NCI-H446 (cell line): ENCODE measurements at regions not wholly inside any gene's neighbourhood (a gene's known extent, or its start where the extent isn't known, plus 50 kb on each side); places are given as distances from the start of the nearest gene placed in this dataset.
A peak's percentile ranks its signal among the peaks of the same experiment; 100 is the strongest.
"Not testable (repeated sequence)": the region's sequence is repeated elsewhere in the genome, so short reads cannot be mapped to it uniquely, and the experiment has no call there.

Experiments used
- DNase-seq, 2 experiments: peaks; one replicate each; lab custom pipeline; 2025; lab: John Stamatoyannopoulos, UW

DNA sequence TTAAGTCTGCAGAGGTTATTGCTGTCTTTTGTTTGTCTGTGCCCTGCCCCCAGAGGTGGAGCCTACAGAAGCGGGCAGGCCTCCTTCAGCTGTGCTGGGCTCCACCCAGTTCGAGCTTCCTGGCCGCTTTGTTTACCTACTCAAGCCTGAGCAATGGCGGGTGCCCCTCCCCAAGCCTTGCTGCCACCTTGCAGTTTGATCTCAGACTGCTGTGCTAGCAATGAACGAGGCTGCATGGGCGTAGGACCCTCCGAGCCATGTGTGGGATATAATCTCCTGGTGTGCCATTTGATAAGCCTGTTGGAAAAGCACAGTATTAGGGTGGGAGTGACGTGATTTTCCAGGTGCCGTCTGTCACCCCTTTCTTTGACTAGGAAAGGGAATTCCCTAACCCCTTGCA, 720.6 kb downstream of the PCDH17 start:
- not testable (repeated sequence) for DNase-seq

DNA sequence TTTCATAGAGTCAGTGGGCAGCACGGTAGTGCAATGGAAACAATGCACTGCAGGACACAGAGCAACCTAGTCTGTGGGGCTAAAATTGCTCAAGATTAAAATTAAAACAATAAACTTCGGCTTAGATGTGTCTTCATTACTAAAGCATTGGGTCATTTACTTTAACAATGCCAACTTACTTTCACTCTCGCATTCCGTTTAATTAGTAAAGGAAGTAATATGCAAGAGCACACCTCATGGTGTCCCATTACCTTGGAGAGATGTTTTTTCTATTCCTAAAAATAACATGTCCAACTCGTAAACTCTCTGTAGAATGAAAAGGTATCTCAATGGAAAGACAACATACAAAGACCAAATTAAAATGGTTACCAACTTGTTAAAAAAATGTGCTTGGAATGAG, 738.4 kb downstream of the PCDH17 start:
- no peak for DNase-seq

DNA sequence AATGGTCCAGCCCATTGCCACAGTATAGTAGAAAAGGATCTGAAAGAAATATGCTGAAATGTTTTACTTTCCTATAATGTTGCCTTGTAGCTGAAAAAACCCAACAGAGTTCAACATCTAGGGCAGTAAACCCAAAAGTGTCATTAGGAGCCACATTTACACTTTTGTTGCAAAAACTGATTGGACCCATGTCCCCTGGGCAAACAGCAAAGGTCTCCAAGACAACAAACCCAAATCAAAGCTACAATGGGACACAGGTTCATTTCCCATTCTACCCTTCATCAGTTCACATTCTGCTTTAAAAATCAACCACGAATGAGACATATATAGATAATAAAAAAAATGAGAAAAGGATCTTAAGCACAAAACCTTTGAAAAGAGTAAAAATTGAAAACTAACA, 744.8 kb downstream of the PCDH17 start:
- DNase-seq = no peak

GRCh38 chr13:58376775-58377174, 745.2 kb downstream of the PCDH17 start:
- no peak for DNase-seq

DNA sequence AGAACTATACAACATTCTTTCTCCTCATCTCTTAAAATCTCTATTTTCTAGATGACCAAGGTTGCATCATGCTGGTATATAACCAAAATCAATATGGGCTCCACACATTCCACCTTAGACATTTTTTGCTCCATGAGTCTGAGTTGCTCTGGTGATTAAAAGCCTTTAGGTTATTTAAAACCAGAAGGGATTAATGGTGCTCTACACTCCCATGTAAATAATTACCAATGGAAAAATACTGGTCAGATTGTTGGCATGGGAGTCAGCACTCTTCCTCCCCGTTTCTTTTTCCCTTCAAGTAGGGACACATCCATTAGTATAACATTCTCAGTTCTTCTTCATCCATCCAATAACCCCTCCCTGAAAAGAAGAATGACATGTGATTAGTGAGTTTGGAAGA, 747.7 kb downstream of the PCDH17 start:
- DNase-seq = no peak

DNA sequence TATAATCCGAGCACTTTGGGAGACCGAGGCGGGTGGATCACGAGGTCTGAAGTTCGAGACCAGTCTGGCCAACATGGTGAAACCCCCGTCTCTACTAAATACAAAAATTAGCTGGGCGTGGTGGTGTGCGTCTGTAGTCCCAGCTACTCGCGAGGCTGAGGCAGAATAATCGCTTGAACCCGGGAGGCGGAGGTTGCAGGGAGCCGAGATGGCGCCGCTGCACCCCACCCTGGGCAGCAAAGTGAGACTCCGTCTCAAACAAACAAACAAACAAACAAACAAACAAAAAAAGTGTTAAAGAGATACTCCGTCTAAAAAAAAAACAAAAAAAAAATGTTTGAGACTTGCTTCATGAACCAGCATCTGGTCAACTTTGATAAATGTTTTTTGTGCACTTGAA, 753.8 kb downstream of the PCDH17 start:
- not testable (repeated sequence) for DNase-seq

DNA sequence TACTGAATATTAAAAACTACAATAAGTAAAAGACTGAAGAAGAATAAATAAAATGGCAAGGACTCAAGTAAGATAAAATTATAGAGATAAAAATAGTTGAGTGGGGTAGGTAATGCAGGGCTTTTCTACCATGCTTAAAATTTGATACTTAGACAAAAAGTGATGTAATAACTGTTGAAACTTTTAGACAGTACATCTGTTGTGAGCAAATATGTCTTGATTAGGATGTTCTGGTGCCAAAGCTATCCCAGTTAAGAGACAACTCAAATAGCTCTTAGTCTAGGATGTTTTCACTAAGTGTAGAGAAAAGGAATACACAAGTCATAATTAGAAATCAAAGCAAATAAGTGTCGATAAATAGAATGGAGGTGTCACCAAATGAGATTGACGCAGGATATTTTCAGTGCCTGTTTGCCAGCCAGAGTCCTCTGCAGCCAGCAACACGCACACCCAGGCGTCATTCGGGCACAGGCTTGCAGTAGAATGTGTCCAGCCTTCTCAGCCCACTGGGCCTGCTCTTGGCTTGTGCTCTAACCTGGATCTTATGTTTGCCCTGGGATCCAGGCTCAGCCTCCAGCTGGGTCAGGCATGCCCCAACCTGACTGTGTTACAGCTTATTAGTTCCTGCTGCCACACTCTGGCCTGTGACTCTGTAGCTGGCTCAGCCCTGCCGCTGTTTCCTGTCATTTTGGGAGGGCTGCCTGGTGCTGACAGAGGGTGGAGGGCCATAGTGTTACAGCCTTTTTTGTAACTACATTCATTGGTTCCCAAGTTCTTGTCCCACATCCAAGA, 766.2 kb downstream of the PCDH17 start:
- peak in 1 of 2 experiments; percentile 11 for DNase-seq

DNA sequence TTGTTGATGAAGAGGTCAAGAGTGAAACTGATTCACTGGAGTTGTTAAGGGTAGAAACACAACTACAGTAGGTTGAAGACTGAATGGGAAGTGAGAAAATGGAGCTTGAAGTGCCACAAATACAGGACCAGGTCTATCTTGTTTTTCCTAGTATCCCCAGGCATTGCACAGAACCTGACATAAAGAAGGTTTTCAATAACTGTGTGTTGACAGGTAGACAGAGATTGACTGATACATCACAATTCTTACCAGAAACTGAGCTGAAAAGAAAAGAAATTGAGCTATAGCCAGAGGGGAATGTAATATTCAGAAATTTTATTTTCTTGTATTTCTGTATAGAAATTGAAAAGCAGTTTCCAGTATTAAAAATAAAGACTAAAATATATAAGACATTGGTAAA, 767.7 kb downstream of the PCDH17 start:
- DNase-seq = no peak

GRCh38 chr13:58406545-58406944, 775.0 kb downstream of the PCDH17 start:
- DNase-seq = no peak

DNA sequence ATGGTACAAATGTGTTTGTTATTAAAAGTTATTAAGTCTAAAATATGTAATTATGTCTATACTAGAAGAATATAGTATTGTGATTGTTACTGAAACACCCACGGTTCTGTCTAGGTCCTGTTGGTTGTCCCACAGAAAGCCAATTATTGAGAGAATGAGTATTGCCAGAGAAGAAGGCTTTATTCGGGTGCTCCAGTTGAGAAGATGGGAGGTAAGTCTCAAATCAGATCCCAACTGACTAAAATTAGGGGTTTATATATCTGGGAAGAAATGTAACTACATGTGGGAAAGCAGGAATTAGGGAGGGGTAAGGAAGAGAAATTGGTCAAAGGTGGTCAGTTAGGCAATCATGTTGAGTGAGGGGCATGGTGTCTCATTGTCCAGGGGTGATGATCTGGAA, 798.4 kb downstream of the PCDH17 start:
- DNase-seq = no peak

GRCh38 chr13:58434943-58435342, 803.4 kb downstream of the PCDH17 start:
- DNase-seq = no peak

DNA sequence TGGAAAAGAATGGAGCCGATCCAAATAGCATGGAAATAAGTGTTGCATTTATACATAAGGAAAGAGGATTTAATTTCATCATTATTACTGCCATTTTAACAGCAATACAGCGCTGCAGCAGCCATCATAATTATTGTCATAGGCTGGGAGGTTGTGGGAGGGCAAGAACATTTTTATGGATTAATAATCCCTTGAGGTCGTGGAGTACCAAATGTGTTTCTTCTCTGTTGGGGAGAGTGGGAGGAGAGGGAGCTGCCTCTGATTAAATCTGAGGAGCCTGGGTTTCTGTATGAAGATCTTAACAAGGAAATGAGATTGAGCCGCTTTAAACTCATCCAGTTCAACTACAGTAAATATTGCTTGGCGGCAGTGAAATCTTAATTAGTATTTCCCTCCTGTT, 805.9 kb downstream of the PCDH17 start:
- no peak for DNase-seq

- DNase-seq = peak in 1 of 2 experiments; percentile 1
Observed at GRCh38 chr13:58446979-58447378, 815.4 kb downstream of the PCDH17 start.

DNA sequence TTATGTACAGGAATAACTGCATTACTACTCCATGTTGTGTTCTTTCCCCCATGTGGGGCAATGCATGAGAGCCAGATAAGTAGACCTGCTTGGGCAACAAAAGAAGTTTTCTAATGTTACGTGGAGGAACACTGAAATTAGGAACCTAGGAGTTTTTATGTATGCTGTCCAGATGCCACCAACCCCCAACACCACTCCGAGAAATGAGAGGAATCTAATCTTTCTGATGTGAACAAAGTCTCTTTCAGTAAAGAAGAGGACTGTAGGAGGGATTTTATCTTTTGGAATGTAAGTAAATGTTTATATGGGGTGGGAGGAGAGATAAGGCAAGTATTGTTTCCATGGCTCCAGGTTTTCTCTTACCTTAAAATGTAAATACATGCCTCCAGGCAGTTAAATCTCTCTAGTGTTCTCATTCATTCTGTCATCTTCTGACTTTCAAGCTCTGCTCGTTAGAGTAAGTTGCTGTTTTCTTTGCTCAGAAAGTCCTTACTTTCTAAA, 820.6 kb downstream of the PCDH17 start:
- DNase-seq = no peak

- no peak for DNase-seq
Observed at GRCh38 chr13:58455094-58455493, 823.5 kb downstream of the PCDH17 start.

- DNase-seq = no peak
Observed at GRCh38 chr13:58461217-58461616, 829.7 kb downstream of the PCDH17 start.

DNA sequence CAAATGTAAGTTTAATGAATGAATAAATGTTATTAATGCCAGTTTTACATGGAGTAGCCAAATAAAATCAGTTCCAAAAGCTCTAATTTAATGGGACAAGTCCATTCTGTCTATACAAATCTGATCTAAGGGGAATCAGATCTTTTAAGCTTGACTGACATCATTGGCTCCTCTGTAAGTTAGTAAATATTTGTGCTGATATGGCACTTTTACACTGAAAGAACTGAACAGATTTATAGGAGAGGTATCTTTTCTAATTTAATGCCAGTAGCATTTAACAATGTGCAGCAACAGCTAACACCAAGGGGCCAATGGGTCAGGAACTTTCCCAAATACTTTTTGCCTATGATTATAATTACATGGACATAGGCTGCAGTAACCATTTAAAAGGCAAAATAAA, 832.3 kb downstream of the PCDH17 start:
- DNase-seq = no peak

DNA sequence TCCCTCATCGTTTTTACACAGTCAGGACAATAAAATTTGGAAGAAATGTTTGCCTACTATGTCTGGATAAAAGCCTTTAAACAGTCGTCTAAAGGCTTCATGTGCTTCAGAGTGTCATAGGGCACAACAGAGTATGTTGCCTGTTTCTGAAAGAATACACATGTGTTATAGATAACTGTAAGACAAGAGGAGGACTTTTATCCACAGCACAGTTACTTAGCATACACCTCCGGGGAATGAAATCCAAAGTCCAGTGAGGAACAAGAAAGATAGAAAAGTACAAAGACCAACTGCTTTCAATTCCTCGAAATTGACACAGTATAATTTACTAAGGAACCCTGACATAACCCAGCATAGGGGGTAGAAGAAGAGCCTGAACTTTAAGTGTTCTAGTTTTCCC, 835.6 kb downstream of the PCDH17 start:
- no peak for DNase-seq

- DNase-seq = no peak
Observed at GRCh38 chr13:58472483-58472882, 840.9 kb downstream of the PCDH17 start.

GRCh38 chr13:58474581-58474980, 843.0 kb downstream of the PCDH17 start:
- no peak for DNase-seq

GRCh38 chr13:58476206-58476918, 844.8 kb downstream of the PCDH17 start:
- peak in 1 of 2 experiments; percentile 15 for DNase-seq

DNA sequence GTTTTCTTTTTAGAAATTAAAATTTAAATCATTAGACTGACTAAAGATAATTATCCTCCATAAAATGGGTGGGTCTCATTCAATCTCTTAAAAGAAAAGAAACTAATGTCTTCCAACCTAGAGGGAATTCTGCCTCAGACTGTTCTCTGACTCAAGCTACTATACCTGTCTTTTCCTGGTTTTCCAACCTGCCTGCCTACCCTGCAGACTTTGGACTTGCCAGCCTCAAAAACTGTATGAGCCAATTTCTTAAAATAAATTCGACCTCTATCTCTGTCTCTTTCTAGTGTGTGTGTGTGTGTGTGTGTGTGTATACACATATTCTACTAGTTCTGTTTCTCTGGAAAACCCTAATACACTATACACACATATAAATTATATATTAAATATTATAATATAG, 847.3 kb downstream of the PCDH17 start:
- DNase-seq = no peak

DNA sequence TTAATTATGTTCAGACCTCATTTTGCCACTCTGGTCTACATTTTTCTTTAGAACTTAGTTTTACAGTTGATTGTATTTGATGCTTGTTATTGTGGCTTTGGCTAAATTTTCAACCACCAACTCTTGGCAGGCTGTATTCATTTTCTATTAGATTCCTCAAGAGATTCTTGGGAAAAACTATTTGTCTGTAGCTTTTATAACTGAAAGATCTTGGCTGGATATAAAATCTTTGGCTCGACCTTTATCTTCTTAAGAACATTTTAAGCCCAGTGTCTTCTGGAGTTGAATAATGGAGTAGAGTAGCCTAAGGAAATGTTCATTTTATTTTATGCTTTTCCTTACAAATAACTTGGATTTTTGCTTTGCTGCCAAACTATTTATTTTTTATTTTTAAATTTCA, 848.5 kb downstream of the PCDH17 start:
- DNase-seq = no peak
